Stomach (tissue), 4 donors: ENCODE measurements at regions not wholly inside any gene's neighbourhood (a gene's known extent, or its start where the extent isn't known, plus 50 kb on each side); places are given as distances from the start of the nearest gene placed in this dataset.
"Not testable (repeated sequence)": the region's sequence is repeated elsewhere in the genome, so short reads cannot be mapped to it uniquely, and the experiment has no call there.

Source experiments
- POLR2A ChIP-seq, 4 donors: fragments of 450-650 bp; IDR thresholded peaks; one replicate each; pipeline ENCODE4 v1.6.1; 2016; ENCODE audit warnings: antibody characterized with exemption in 4 of 4, control low read depth in 2 of 4, mild to moderate bottlenecking in 1 of 4, moderate library complexity in 1 of 4
- TF ChIP-seq, protein P1 (sequence below), 7 experiments: fragments of 450-650 bp in 4 of 7; fragments of 200-600 bp in 3 of 7; sonication (generic) in 3 of 7; IDR thresholded peaks; one replicate each; pipeline ENCODE4 v1.5.1; 2016 to 2019; ENCODE audit warnings: antibody characterized with exemption in 7 of 7, control low read depth in 2 of 7, mild to moderate bottlenecking in 1 of 7

- not testable (repeated sequence) for TF ChIP-seq POLR2A (IDR thresholded peaks at IDR 0.05)
- TF ChIP-seq, protein P1, sequence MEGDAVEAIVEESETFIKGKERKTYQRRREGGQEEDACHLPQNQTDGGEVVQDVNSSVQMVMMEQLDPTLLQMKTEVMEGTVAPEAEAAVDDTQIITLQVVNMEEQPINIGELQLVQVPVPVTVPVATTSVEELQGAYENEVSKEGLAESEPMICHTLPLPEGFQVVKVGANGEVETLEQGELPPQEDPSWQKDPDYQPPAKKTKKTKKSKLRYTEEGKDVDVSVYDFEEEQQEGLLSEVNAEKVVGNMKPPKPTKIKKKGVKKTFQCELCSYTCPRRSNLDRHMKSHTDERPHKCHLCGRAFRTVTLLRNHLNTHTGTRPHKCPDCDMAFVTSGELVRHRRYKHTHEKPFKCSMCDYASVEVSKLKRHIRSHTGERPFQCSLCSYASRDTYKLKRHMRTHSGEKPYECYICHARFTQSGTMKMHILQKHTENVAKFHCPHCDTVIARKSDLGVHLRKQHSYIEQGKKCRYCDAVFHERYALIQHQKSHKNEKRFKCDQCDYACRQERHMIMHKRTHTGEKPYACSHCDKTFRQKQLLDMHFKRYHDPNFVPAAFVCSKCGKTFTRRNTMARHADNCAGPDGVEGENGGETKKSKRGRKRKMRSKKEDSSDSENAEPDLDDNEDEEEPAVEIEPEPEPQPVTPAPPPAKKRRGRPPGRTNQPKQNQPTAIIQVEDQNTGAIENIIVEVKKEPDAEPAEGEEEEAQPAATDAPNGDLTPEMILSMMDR (IDR thresholded peaks at IDR 0.05), result not testable (repeated sequence)
Observed at GRCh38 chr2:236381253-236381652, 117.0 kb upstream of the ASB18 start.
